ENCODE measurements at regions not wholly inside any gene's neighbourhood (a gene's known extent, or its start where the extent isn't known, plus 50 kb on each side); places are given as distances from the start of the nearest gene placed in this dataset.

DNA sequence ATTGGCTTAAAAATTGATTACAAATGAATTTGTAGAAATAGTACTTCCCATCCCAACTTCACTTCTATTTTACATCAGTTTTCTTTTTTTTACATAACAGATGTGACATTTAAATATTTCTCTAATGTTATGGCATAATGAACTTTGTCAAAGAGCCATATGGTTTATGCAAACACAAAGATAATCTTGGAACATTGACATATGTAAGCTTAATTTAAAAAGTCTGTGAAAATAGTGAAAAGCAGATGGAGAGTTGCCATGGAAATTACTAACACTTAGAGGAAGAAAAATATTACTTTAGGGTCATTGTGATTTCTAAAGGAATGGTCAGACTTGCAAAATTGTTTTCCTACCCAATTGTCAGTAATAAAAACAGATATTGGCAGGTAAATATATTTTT lies 232.4 kb downstream of the AEBP2 start:
- DNase-seq: no peak

DNA sequence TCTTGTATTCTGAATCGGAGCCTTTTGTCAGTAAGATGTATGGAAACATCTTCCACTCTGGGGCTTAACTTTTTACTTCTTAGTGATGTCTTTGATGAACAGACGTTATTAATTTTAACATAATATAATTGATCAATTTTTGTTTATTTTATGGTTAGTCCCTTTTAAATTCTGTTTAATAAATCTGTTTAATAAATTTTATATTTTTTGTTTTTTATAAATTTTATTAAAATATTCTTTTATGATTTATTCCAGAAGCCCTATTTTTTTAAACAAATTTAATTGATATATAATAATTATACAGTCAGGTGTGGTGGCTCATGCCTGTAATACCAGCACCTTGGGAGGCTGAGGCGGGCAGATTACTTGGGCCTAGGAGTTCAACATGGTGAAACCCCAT lies 235.1 kb downstream of the AEBP2 start:
- no peak for DNase-seq

GRCh38 chr12:19675361-19675760 lies 236.1 kb downstream of the AEBP2 start:
- DNase-seq: no peak

DNA sequence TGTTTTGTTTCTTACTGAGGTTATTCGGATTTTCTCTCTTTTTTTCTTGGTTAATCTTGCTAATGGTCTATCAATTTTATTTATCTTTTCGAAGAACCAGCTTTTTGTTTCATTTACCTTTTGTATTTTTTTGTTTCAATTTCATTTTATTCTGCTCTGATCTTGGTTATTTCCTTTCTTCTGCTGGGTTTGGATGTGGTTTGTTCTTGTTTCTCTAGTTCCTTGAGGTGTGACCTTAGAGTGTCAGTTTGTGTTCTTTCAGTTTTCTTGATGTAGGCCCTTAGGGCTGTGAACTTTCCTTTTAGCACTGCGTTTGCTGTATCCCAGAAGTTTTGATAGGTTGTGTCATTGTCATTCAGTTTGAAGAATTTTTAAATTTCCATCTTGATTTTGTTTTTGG lies 239.2 kb downstream of the AEBP2 start:
- peak; percentile 39 for DNase-seq

DNA sequence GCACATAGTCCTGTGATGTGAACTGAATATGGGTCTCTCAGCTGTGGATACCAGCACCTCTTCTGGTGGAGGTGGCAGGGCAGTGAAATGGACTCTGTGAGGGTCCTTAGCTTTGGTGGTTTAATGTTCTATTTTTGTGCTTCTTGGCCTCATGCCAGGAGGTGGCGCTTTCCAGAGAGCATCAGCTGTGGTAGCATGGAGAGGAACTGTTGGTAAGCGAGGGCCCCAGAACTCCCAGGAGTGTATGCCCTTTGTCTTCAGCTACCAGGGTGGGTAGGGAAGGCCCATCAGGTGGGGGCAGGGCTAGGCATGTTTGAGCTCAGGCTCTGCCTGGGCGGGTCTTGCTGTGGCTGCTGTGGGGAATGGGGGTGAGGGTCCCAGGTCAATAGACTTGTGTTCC lies 241.7 kb downstream of the AEBP2 start:
- DNase-seq: no peak

- DNase-seq: no peak
These were observed 244.1 kb downstream of the AEBP2 start for GRCh38 chr12:19683178-19683927.

DNA sequence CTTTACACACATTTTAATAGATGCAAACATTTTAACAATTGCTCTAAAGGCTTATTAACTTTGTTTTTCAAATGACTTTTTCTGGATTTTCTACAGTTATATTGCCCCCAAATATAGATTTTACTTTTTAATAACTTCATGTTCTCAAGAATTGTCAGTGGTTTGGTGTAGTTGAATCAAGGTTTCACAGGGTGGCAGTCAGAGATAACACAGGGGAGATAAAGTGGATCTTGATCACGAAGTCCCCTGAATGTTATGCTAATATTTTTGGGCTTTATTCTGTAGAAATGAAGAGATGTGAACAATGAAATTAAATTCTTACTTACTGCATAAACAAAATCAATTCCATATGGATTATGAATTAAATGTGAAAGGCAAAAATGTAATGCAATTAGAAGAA lies 248.1 kb downstream of the AEBP2 start:
- DNase-seq: no peak

- no peak for DNase-seq
These were observed 249.2 kb downstream of the AEBP2 start for GRCh38 chr12:19688532-19688931.

GRCh38 chr12:19689226-19689625 lies 249.9 kb downstream of the AEBP2 start:
- no peak for DNase-seq

GRCh38 chr12:19689801-19690472 lies 250.6 kb downstream of the AEBP2 start:
- no peak for DNase-seq

- no peak for DNase-seq
These were observed 252.8 kb downstream of the AEBP2 start for GRCh38 chr12:19692091-19692490.

GRCh38 chr12:19692566-19692965 lies 253.3 kb downstream of the AEBP2 start:
- no peak for DNase-seq

DNA sequence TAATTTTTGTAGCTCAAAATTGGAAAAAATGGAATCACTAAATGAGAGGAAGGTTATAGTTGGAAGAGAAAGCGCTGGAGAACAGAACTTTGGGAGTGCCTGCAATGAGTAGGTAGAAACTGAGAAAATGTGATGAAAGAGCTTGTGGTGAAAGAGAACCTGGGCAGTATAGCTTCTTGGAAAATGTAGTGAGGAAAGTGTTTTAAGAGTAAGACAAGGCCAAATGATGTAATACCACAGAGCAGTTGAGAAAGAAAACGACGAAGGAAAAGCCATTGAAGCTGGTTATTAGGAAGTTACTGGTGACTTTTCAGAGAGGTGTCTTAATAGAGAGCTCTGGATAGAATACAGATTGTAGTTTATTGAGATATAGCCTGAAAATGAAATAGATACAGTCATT lies 255.3 kb downstream of the AEBP2 start:
- DNase-seq: no peak

- DNase-seq: no peak
These were observed 256.2 kb downstream of the AEBP2 start for GRCh38 chr12:19695244-19696098.

DNA sequence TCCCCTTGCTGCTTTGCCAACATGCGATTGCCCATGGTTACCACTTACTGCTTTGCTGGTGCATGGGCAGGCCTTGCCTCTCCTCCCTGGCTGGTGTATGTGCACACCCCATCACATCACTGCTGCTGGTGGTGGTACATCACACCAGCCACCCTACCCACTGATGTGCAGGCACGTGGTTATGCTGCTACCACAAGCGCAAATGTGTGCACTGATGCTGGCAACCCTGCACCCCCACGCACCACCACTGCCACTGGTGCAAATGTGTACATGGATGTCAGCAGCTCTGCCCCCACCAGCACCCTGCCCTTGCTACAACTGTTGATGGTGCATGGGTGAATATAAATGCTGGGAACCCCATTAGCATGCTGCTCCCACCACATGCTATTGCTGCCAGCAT lies 261.7 kb downstream of the AEBP2 start:
- DNase-seq: no peak

DNA sequence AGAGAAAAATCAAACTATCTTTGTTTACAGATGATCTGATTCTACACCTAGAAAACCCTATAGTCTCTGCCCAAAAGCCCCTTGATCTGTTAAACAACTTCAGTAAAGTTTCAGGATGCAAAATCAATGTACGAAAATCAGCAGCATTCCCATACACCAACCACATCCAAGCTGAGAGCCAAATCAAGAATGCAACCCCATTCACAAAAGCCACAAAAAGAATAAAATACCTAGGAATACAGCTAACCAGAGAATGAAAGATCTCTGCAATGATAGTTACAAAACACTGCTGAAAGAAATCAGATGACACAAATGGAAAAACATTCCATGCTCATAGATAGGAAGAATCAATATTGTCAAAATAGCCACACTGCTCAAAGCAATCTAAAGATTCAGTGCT lies 265.7 kb downstream of the AEBP2 start:
- no peak for DNase-seq

DNA sequence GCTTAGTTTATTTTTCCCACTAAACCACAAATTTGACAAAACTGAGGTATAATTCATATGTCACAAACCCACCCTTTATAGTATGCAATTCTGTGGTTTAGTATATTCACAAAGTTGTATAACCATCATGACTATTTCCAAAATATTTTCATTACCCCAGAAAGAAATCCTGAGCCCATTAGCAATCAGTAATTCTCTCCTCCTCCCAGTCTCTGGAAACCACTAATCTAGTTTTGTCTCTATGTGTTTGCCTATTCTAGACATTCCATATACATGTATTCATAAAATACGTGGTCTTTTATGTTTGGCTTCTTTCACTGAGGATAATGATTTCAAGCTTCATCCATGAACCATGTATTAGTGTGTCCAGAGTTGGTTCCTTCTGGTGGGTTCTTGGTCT lies 267.6 kb downstream of the AEBP2 start:
- DNase-seq: no peak

- DNase-seq: no peak
These were observed 268.7 kb downstream of the AEBP2 start for GRCh38 chr12:19707948-19708409.

GRCh38 chr12:19709889-19710288 lies 270.6 kb downstream of the AEBP2 start:
- no peak for DNase-seq

- DNase-seq: no peak
These were observed 271.8 kb downstream of the AEBP2 start for GRCh38 chr12:19710811-19711793.

GRCh38 chr12:19712041-19712440 lies 272.7 kb downstream of the AEBP2 start:
- DNase-seq: no peak

- DNase-seq: no peak
These were observed 279.1 kb downstream of the AEBP2 start for GRCh38 chr12:19718401-19718800.
